ENCODE measurements at regions not wholly inside any gene's neighbourhood (a gene's known extent, or its start where the extent isn't known, plus 50 kb on each side); places are given as distances from the start of the nearest gene placed in this dataset.

GRCh38 chr11:95358511-95359340, 127.7 kb upstream of the SESN3 start:
- Histone ChIP-seq H3K9ac (ENCODE audit: low read length) (no peak overlapping the region), H2BK5ac (ENCODE audit: low read length) (no peak overlapping the region), H2BK120ac (ENCODE audit: low read depth, low read length) (no peak overlapping the region), H4K8ac (ENCODE audit: low read depth, low read length) (no peak overlapping the region), H3K79me2 (ENCODE audit: control insufficient read depth, insufficient read depth, low read length) (no peaks in the 10 kb centered on the region), H3K4me2 (ENCODE audit: low read length) (no peak overlapping the region), H4K5ac (ENCODE audit: low read length) (no peak overlapping the region), H3K23ac (ENCODE audit: low read length) (no peak overlapping the region), H3K36me3 (ENCODE audit: control insufficient read depth, insufficient read depth, low read length) (no peaks in the 10 kb centered on the region), H3K4ac (ENCODE audit: low read depth, low read length) (no peak overlapping the region), H3K4me1 (ENCODE audit: control insufficient read depth, low read depth, low read length) (peaks cover 3% of the 10 kb centered on the region), H3K27me3 (ENCODE audit: insufficient read depth, low read length, poor library complexity) (no peaks in the 10 kb centered on the region), H3K18ac (ENCODE audit: low read length) (no peak overlapping the region), H2AK5ac (ENCODE audit: low read length) (no peak overlapping the region), H3K79me1 (ENCODE audit: low read length) (no peaks in the 10 kb centered on the region), H3K4me3 (ENCODE audit: low read length) (no peak overlapping the region), H3K27ac (ENCODE audit: low read depth, low read length) (no peak overlapping the region), H2BK15ac (replicated peaks; ENCODE audit: low read depth) (no peak overlapping the region), H3K56ac (ENCODE audit: low read length) (no peak overlapping the region)
- peak; percentile 26 for DNase-seq
- no CpG with 5 or more reads among the region's 5 CpGs for WGBS (ENCODE audit: extremely low coverage, insufficient coverage, low lambda C conversion rate)

GRCh38 chr11:95354304-95354703, 123.3 kb upstream of the SESN3 start:
- Histone ChIP-seq H2AK5ac (ENCODE audit: low read length) (no peak overlapping the region), H3K23ac (ENCODE audit: low read length) (no peak overlapping the region), H3K4ac (ENCODE audit: low read depth, low read length) (no peak overlapping the region), H4K5ac (ENCODE audit: low read length) (no peak overlapping the region), H3K18ac (ENCODE audit: low read length) (no peak overlapping the region), H2BK120ac (ENCODE audit: low read depth, low read length) (no peak overlapping the region), H2BK15ac (replicated peaks; ENCODE audit: low read depth) (no peak overlapping the region), H3K9ac (ENCODE audit: low read length) (no peak overlapping the region), H3K36me3 (ENCODE audit: control insufficient read depth, insufficient read depth, low read length) (no peaks in the 10 kb centered on the region), H3K79me2 (ENCODE audit: control insufficient read depth, insufficient read depth, low read length) (no peaks in the 10 kb centered on the region), H3K27me3 (ENCODE audit: insufficient read depth, low read length, poor library complexity) (no peaks in the 10 kb centered on the region), H3K79me1 (ENCODE audit: low read length) (no peaks in the 10 kb centered on the region), H3K27ac (ENCODE audit: low read depth, low read length) (no peak overlapping the region), H3K56ac (ENCODE audit: low read length) (no peak overlapping the region), H3K4me2 (ENCODE audit: low read length) (no peak overlapping the region), H2BK5ac (ENCODE audit: low read length) (no peak overlapping the region), H4K8ac (ENCODE audit: low read depth, low read length) (no peak overlapping the region), H3K4me3 (ENCODE audit: low read length) (no peak overlapping the region), H3K4me1 (ENCODE audit: control insufficient read depth, low read depth, low read length) (no peaks in the 10 kb centered on the region)
- DNase-seq, result no peak

GRCh38 chr11:95353706-95354105, 122.7 kb upstream of the SESN3 start:
- DNase-seq, result no peak
- Histone ChIP-seq H2AK5ac (ENCODE audit: low read length) (no peak overlapping the region), H3K56ac (ENCODE audit: low read length) (no peak overlapping the region), H3K4me1 (ENCODE audit: control insufficient read depth, low read depth, low read length) (no peaks in the 10 kb centered on the region), H3K23ac (ENCODE audit: low read length) (no peak overlapping the region), H3K79me2 (ENCODE audit: control insufficient read depth, insufficient read depth, low read length) (no peaks in the 10 kb centered on the region), H3K4ac (ENCODE audit: low read depth, low read length) (no peak overlapping the region), H2BK15ac (replicated peaks; ENCODE audit: low read depth) (no peak overlapping the region), H3K9ac (ENCODE audit: low read length) (no peak overlapping the region), H3K36me3 (ENCODE audit: control insufficient read depth, insufficient read depth, low read length) (no peaks in the 10 kb centered on the region), H3K4me3 (ENCODE audit: low read length) (no peak overlapping the region), H3K27me3 (ENCODE audit: insufficient read depth, low read length, poor library complexity) (no peaks in the 10 kb centered on the region), H3K4me2 (ENCODE audit: low read length) (no peak overlapping the region), H2BK5ac (ENCODE audit: low read length) (no peak overlapping the region), H3K27ac (ENCODE audit: low read depth, low read length) (no peak overlapping the region), H4K8ac (ENCODE audit: low read depth, low read length) (no peak overlapping the region), H2BK120ac (ENCODE audit: low read depth, low read length) (no peak overlapping the region), H4K5ac (ENCODE audit: low read length) (no peak overlapping the region), H3K18ac (ENCODE audit: low read length) (no peak overlapping the region), H3K79me1 (ENCODE audit: low read length) (no peaks in the 10 kb centered on the region)

- H3K56ac ChIP-seq (ENCODE audit: low read length), result no peak overlapping the region
- H3K9ac ChIP-seq (ENCODE audit: low read length), result no peak overlapping the region
- H4K8ac ChIP-seq (ENCODE audit: low read depth, low read length), result no peak overlapping the region
- H3K36me3 ChIP-seq (ENCODE audit: control insufficient read depth, insufficient read depth, low read length), result no peaks in the 10 kb centered on the region
- no peak overlapping the region for H3K4ac ChIP-seq (ENCODE audit: low read depth, low read length)
- no peaks in the 10 kb centered on the region for H3K79me1 ChIP-seq (ENCODE audit: low read length)
- no peaks in the 10 kb centered on the region for H3K27me3 ChIP-seq (ENCODE audit: insufficient read depth, low read length, poor library complexity)
- H2AK5ac ChIP-seq (ENCODE audit: low read length), result no peak overlapping the region
- H3K18ac ChIP-seq (ENCODE audit: low read length), result no peak overlapping the region
- no peak overlapping the region for H4K5ac ChIP-seq (ENCODE audit: low read length)
- no peaks in the 10 kb centered on the region for H3K79me2 ChIP-seq (ENCODE audit: control insufficient read depth, insufficient read depth, low read length)
- no peak overlapping the region for H2BK15ac ChIP-seq (replicated peaks; ENCODE audit: low read depth)
- DNase-seq, result no peak
- H2BK120ac ChIP-seq (ENCODE audit: low read depth, low read length), result no peak overlapping the region
- no peak overlapping the region for H3K27ac ChIP-seq (ENCODE audit: low read depth, low read length)
- H3K4me2 ChIP-seq (ENCODE audit: low read length), result no peak overlapping the region
- no peak overlapping the region for H3K4me3 ChIP-seq (ENCODE audit: low read length)
- H3K23ac ChIP-seq (ENCODE audit: low read length), result no peak overlapping the region
- no peaks in the 10 kb centered on the region for H3K4me1 ChIP-seq (ENCODE audit: control insufficient read depth, low read depth, low read length)
- H2BK5ac ChIP-seq (ENCODE audit: low read length), result no peak overlapping the region
- WGBS (ENCODE audit: extremely low coverage, insufficient coverage, low lambda C conversion rate), result no CpG with 5 or more reads among the region's 2 CpGs
These were observed 121.8 kb upstream of the SESN3 start for GRCh38 chr11:95352733-95353346.

- Histone ChIP-seq H3K79me1 (ENCODE audit: low read length) (no peaks in the 10 kb centered on the region), H3K56ac (ENCODE audit: low read length) (no peak overlapping the region), H4K8ac (ENCODE audit: low read depth, low read length) (no peak overlapping the region), H2BK5ac (ENCODE audit: low read length) (no peak overlapping the region), H3K23ac (ENCODE audit: low read length) (no peak overlapping the region), H3K4me1 (ENCODE audit: control insufficient read depth, low read depth, low read length) (no peaks in the 10 kb centered on the region), H3K27me3 (ENCODE audit: insufficient read depth, low read length, poor library complexity) (no peaks in the 10 kb centered on the region), H3K4me3 (ENCODE audit: low read length) (no peak overlapping the region), H2BK15ac (replicated peaks; ENCODE audit: low read depth) (no peak overlapping the region), H3K79me2 (ENCODE audit: control insufficient read depth, insufficient read depth, low read length) (no peaks in the 10 kb centered on the region), H3K36me3 (ENCODE audit: control insufficient read depth, insufficient read depth, low read length) (no peaks in the 10 kb centered on the region), H2AK5ac (ENCODE audit: low read length) (no peak overlapping the region), H3K18ac (ENCODE audit: low read length) (no peak overlapping the region), H2BK120ac (ENCODE audit: low read depth, low read length) (no peak overlapping the region), H3K4ac (ENCODE audit: low read depth, low read length) (no peak overlapping the region), H3K4me2 (ENCODE audit: low read length) (no peak overlapping the region), H3K27ac (ENCODE audit: low read depth, low read length) (no peak overlapping the region), H3K9ac (ENCODE audit: low read length) (no peak overlapping the region), H4K5ac (ENCODE audit: low read length) (no peak overlapping the region)
- no peak for DNase-seq
These were observed 118.4 kb upstream of the SESN3 start for GRCh38 chr11:95349345-95349942.

Data from mesendoderm (in vitro differentiated cells).